A549 (cell line): ENCODE measurements at regions not wholly inside any gene's neighbourhood (a gene's known extent, or its start where the extent isn't known, plus 50 kb on each side); places are given as distances from the start of the nearest gene placed in this dataset.

Experiments
- CHD2 ChIP-seq: fragments of 150-350 bp; IDR thresholded peaks from 2 replicates; pipeline ENCODE4 v1.6.1; 2014; ENCODE audit warnings: low read length; ENCODE audit not compliant: partially characterized antibody
- KDM1A ChIP-seq: fragments of 200-600 bp; sonication (generic); IDR thresholded peaks from 2 replicates; pipeline ENCODE4 v1.6.1; 2016; ENCODE audit warnings: low read depth, mild to moderate bottlenecking
- POLR2A ChIP-seq: IDR thresholded peaks from 2 replicates; pipeline ENCODE4 v1.6.1; 2012; ENCODE audit warnings: mild to moderate bottlenecking, low read length
- RAD21 ChIP-seq, 2 experiments: fragments of >200 bp in 1 of 2; sonication (Bioruptor Twin) in 1 of 2; formaldehyde crosslinking in 1 of 2; IDR thresholded peaks in 1 of 2; conservative IDR thresholded peaks in 1 of 2; 2 replicates in 1 of 2; 3 replicates in 1 of 2; pipeline ENCODE4 v1.6.1; 2012 to 2018; ENCODE audit warnings: inconsistent platforms in 1 of 2
- RARB ChIP-seq: fragments of 250-450 bp; sonication (Bioruptor Pico); IDR thresholded peaks from 2 replicates; pipeline ENCODE4 v1.8.0; 2021; ENCODE audit warnings: mild to moderate bottlenecking, moderate library complexity
- RCOR1 ChIP-seq: fragments of 150-350 bp; IDR thresholded peaks from 2 replicates; pipeline ENCODE4 v1.6.1; 2014; ENCODE audit warnings: antibody characterized with exemption, low read length, low read depth
- SMC3 ChIP-seq: fragments of >200 bp; sonication (Bioruptor Twin); formaldehyde crosslinking; IDR thresholded peaks from 3 replicates; pipeline ENCODE4 v1.6.1; 2018; ENCODE audit warnings: inconsistent platforms
- TF ChIP-seq, protein P1 (sequence below): fragments of 200-600 bp; sonication (generic); IDR thresholded peaks from 2 replicates; pipeline ENCODE4 v1.6.1; 2016; ENCODE audit warnings: antibody characterized with exemption, mild to moderate bottlenecking, moderate library complexity
- TF ChIP-seq, protein P2 (sequence below): fragments of >200 bp; sonication (Bioruptor Twin); formaldehyde crosslinking; IDR thresholded peaks from 3 replicates; pipeline ENCODE4 v1.5.1; 2016
- TF ChIP-seq, protein P3 (sequence below): fragments of 150-350 bp; IDR thresholded peaks from 2 replicates; pipeline ENCODE4 v1.6.1; 2014; ENCODE audit warnings: low read depth, mild to moderate bottlenecking, low read length

DNA sequence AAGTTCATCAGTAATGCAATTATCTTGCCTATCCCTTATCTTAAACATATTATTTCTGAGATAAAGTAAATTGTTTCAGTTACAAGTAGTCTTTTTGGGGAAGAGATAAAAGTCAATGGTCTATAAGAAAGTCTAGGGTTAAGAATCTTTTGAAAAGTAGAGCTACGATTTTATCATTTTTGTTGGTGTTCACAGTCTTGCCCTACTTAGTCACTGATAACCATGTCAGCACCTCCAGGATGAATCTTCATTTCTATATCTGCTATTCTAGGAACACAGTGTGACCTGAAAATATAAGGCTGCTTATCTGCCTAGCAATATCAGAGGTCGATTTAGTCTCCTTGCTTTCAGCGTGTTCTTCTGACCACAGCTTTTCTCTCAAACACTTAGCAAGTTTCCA lies 1676.5 kb upstream of the PRR20A start:
- TF ChIP-seq CHD2, result no peak
- TF ChIP-seq, protein P1, sequence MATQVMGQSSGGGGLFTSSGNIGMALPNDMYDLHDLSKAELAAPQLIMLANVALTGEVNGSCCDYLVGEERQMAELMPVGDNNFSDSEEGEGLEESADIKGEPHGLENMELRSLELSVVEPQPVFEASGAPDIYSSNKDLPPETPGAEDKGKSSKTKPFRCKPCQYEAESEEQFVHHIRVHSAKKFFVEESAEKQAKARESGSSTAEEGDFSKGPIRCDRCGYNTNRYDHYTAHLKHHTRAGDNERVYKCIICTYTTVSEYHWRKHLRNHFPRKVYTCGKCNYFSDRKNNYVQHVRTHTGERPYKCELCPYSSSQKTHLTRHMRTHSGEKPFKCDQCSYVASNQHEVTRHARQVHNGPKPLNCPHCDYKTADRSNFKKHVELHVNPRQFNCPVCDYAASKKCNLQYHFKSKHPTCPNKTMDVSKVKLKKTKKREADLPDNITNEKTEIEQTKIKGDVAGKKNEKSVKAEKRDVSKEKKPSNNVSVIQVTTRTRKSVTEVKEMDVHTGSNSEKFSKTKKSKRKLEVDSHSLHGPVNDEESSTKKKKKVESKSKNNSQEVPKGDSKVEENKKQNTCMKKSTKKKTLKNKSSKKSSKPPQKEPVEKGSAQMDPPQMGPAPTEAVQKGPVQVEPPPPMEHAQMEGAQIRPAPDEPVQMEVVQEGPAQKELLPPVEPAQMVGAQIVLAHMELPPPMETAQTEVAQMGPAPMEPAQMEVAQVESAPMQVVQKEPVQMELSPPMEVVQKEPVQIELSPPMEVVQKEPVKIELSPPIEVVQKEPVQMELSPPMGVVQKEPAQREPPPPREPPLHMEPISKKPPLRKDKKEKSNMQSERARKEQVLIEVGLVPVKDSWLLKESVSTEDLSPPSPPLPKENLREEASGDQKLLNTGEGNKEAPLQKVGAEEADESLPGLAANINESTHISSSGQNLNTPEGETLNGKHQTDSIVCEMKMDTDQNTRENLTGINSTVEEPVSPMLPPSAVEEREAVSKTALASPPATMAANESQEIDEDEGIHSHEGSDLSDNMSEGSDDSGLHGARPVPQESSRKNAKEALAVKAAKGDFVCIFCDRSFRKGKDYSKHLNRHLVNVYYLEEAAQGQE, result no peak
- TF ChIP-seq, protein P2, sequence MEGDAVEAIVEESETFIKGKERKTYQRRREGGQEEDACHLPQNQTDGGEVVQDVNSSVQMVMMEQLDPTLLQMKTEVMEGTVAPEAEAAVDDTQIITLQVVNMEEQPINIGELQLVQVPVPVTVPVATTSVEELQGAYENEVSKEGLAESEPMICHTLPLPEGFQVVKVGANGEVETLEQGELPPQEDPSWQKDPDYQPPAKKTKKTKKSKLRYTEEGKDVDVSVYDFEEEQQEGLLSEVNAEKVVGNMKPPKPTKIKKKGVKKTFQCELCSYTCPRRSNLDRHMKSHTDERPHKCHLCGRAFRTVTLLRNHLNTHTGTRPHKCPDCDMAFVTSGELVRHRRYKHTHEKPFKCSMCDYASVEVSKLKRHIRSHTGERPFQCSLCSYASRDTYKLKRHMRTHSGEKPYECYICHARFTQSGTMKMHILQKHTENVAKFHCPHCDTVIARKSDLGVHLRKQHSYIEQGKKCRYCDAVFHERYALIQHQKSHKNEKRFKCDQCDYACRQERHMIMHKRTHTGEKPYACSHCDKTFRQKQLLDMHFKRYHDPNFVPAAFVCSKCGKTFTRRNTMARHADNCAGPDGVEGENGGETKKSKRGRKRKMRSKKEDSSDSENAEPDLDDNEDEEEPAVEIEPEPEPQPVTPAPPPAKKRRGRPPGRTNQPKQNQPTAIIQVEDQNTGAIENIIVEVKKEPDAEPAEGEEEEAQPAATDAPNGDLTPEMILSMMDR, result no peak
- no peak for TF ChIP-seq RAD21 (conservative IDR thresholded peaks at IDR 0.05 in 1 of 2, IDR thresholded peaks at IDR 0.05 in 1 of 2)
- no peak for TF ChIP-seq KDM1A
- no peak for TF ChIP-seq RARB (CRISPR knock-in tag)
- no peak for TF ChIP-seq SMC3
- TF ChIP-seq RCOR1, result no peak
- TF ChIP-seq POLR2A, result no peak
- TF ChIP-seq, protein P3, sequence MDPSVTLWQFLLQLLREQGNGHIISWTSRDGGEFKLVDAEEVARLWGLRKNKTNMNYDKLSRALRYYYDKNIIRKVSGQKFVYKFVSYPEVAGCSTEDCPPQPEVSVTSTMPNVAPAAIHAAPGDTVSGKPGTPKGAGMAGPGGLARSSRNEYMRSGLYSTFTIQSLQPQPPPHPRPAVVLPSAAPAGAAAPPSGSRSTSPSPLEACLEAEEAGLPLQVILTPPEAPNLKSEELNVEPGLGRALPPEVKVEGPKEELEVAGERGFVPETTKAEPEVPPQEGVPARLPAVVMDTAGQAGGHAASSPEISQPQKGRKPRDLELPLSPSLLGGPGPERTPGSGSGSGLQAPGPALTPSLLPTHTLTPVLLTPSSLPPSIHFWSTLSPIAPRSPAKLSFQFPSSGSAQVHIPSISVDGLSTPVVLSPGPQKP, result no peak
